ENCODE measurements at regions not wholly inside any gene's neighbourhood (a gene's known extent, or its start where the extent isn't known, plus 50 kb on each side); places are given as distances from the start of the nearest gene placed in this dataset.

GRCh38 chr4:3676196-3676595 lies 90.0 kb upstream of the ADRA2C start:
- TF ChIP-seq CTCF (IDR thresholded peaks at IDR 0.05), result no peak
- TF ChIP-seq MAFK (IDR thresholded peaks at IDR 0.05; ENCODE audit: partially characterized antibody), result no peak

Data from A549 (cell line).